ENCODE measurements at regions not wholly inside any gene's neighbourhood (a gene's known extent, or its start where the extent isn't known, plus 50 kb on each side); places are given as distances from the start of the nearest gene placed in this dataset.
A peak's percentile ranks its signal among the peaks of the same experiment; 100 is the strongest.

GRCh38 chr9:687034-687785 lies 154.3 kb upstream of the DMRT1 start:
- no peaks in the 10 kb centered on the region for H3K79me2 ChIP-seq (ENCODE audit: insufficient read depth, low read depth, low read length)
- CTCF ChIA-PET (ENCODE audit: unreplicated experiment), result no interaction called here
- peaks cover 12% of the 10 kb centered on the region for H3K4me1 ChIP-seq (ENCODE audit: insufficient read depth, low read length, poor library complexity, severe bottlenecking)
- no peak for TF ChIP-seq CTCF (conservative IDR thresholded peaks at IDR 0.05; ENCODE audit: low read length)
- TF ChIP-seq EZH2phosphoT487 (IDR thresholded peaks at IDR 0.05; ENCODE audit: borderline replicate concordance, low read depth, low read length), result no peak
- H3K9me3 ChIP-seq (ENCODE audit: low read length), result no peaks in the 10 kb centered on the region
- intact Hi-C loops (cut with micrococcal nuclease; ENCODE audit: unreplicated experiment), result loop anchor here (5.0 kb wide), 1 partner anchor 75 kb away; no protein-coding TSS in a partner anchor
- no peak overlapping the region for H3K4me3 ChIP-seq (ENCODE audit: low read depth, low read length, poor library complexity, severe bottlenecking)
- no peaks in the 10 kb centered on the region for H3K9me2 ChIP-seq (ENCODE audit: insufficient read depth, low read length)
- no TSS peak for BruUV-seq (replicated peaks)
- H3K4me2 ChIP-seq (ENCODE audit: low read length), result no peak overlapping the region
- no peak overlapping the region for H3K27ac ChIP-seq (ENCODE audit: low read depth, low read length, poor library complexity, severe bottlenecking)
- no peak for DNase-seq (ENCODE audit: low spot score)
- peaks cover 25% of the 10 kb centered on the region for H3K36me3 ChIP-seq (ENCODE audit: insufficient read depth, low read length)
- no peak overlapping the region for H2AFZ ChIP-seq (ENCODE audit: low read length)
- H4K20me1 ChIP-seq (ENCODE audit: insufficient read depth, low read length), result no peaks in the 10 kb centered on the region
- POLR2A ChIA-PET, result no interaction called here

GRCh38 chr9:687994-688393 lies 153.5 kb upstream of the DMRT1 start:
- POLR2A ChIA-PET, result no interaction called here
- peak overlapping the region; percentile 26 for H3K27ac ChIP-seq (ENCODE audit: low read depth, low read length, poor library complexity, severe bottlenecking)
- intact Hi-C loops (cut with micrococcal nuclease; ENCODE audit: unreplicated experiment), result loop anchor here (5.0 kb wide), 1 partner anchor 76 kb away; no protein-coding TSS in a partner anchor
- peaks cover 17% of the 10 kb centered on the region for H3K4me1 ChIP-seq (ENCODE audit: insufficient read depth, low read length, poor library complexity, severe bottlenecking)
- H4K20me1 ChIP-seq (ENCODE audit: insufficient read depth, low read length), result no peaks in the 10 kb centered on the region
- CTCF ChIA-PET (ENCODE audit: unreplicated experiment), result no interaction called here
- peak; percentile 50 for DNase-seq (ENCODE audit: low spot score)
- H3K79me2 ChIP-seq (ENCODE audit: insufficient read depth, low read depth, low read length), result no peaks in the 10 kb centered on the region
- no peak for TF ChIP-seq CTCF (conservative IDR thresholded peaks at IDR 0.05; ENCODE audit: low read length)
- TF ChIP-seq EZH2phosphoT487 (IDR thresholded peaks at IDR 0.05; ENCODE audit: borderline replicate concordance, low read depth, low read length), result no peak
- no peaks in the 10 kb centered on the region for H3K9me2 ChIP-seq (ENCODE audit: insufficient read depth, low read length)
- no TSS peak for BruUV-seq (replicated peaks)
- H3K9me3 ChIP-seq (ENCODE audit: low read length), result no peaks in the 10 kb centered on the region
- peaks cover 25% of the 10 kb centered on the region for H3K36me3 ChIP-seq (ENCODE audit: insufficient read depth, low read length)
- H3K4me3 ChIP-seq (ENCODE audit: low read depth, low read length, poor library complexity, severe bottlenecking), result no peak overlapping the region
- no peak overlapping the region for H2AFZ ChIP-seq (ENCODE audit: low read length)
- peak overlapping the region; percentile 46 for H3K4me2 ChIP-seq (ENCODE audit: low read length)

- H3K36me3 ChIP-seq (ENCODE audit: insufficient read depth, low read length), result peaks cover 21% of the 10 kb centered on the region
- H3K79me2 ChIP-seq (ENCODE audit: insufficient read depth, low read depth, low read length), result no peaks in the 10 kb centered on the region
- H3K9me3 ChIP-seq (ENCODE audit: low read length), result no peaks in the 10 kb centered on the region
- BruUV-seq (replicated peaks), result no TSS peak
- H3K9me2 ChIP-seq (ENCODE audit: insufficient read depth, low read length), result no peaks in the 10 kb centered on the region
- no peak for DNase-seq (ENCODE audit: low spot score)
- no peak overlapping the region for H3K4me2 ChIP-seq (ENCODE audit: low read length)
- intact Hi-C loops (cut with micrococcal nuclease; ENCODE audit: unreplicated experiment), result no loop called here
- no peak for TF ChIP-seq EZH2phosphoT487 (IDR thresholded peaks at IDR 0.05; ENCODE audit: borderline replicate concordance, low read depth, low read length)
- no peak for TF ChIP-seq CTCF (conservative IDR thresholded peaks at IDR 0.05; ENCODE audit: low read length)
- H4K20me1 ChIP-seq (ENCODE audit: insufficient read depth, low read length), result no peaks in the 10 kb centered on the region
- peaks cover 26% of the 10 kb centered on the region for H3K4me1 ChIP-seq (ENCODE audit: insufficient read depth, low read length, poor library complexity, severe bottlenecking)
- H2AFZ ChIP-seq (ENCODE audit: low read length), result no peak overlapping the region
- H3K4me3 ChIP-seq (ENCODE audit: low read depth, low read length, poor library complexity, severe bottlenecking), result no peak overlapping the region
- POLR2A ChIA-PET, result interaction anchor here (0.6 to 0.7 kb wide), 4 partner anchors 10 to 1323 kb away, joined by 3 to 6 read pairs (median 4); no protein-coding TSS in a partner anchor
- CTCF ChIA-PET (ENCODE audit: unreplicated experiment), result no interaction called here
- H3K27ac ChIP-seq (ENCODE audit: low read depth, low read length, poor library complexity, severe bottlenecking), result no peak overlapping the region
Measured at GRCh38 chr9:690517-691111, 150.9 kb upstream of the DMRT1 start.

Measured in OCI-LY7 (cell line).